GM12864 (cell line): ENCODE measurements at regions not wholly inside any gene's neighbourhood (a gene's known extent, or its start where the extent isn't known, plus 50 kb on each side); places are given as distances from the start of the nearest gene placed in this dataset.

ENCODE experiments used
- DNase-seq: peaks from one replicate; pipeline ENCODE4 v3.0.0-alpha.2; 2011; ENCODE audit warnings: low read depth
- H3K4me3 ChIP-seq: 2 replicates; pipeline ENCODE4 v1.5.1; 2011; ENCODE audit warnings: mild to moderate bottlenecking, low read depth, low read length, control low read depth
- TF ChIP-seq, protein P1 (sequence below): IDR thresholded peaks from 2 replicates; pipeline ENCODE4 v1.5.1; 2011; ENCODE audit warnings: low read depth, mild to moderate bottlenecking, moderate library complexity, low read length, control low read depth, inconsistent platforms; ENCODE audit errors: missing control alignments

DNA sequence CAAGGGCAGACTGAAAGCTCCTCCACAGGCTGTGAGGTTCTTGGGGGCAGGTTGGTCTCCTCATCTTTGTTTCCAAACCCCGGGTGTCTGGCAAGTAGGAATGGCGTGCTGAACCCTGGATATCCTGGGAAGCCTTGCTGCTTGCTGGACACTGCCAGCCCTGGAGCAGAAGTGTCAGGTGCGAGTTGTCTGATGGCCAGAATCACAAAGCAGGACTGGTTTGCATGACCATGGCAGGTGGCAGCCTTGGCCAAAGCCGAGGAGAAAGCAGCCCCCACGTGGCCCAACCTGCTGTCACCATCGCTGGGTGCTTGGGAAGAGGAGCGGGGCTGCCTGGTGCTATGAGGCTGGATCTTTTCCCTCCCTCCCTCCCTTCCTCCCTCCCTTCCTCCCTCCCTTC, 309.5 kb upstream of the HS6ST1 start:
- H3K4me3 ChIP-seq: no peak overlapping the region
- TF ChIP-seq, protein P1, sequence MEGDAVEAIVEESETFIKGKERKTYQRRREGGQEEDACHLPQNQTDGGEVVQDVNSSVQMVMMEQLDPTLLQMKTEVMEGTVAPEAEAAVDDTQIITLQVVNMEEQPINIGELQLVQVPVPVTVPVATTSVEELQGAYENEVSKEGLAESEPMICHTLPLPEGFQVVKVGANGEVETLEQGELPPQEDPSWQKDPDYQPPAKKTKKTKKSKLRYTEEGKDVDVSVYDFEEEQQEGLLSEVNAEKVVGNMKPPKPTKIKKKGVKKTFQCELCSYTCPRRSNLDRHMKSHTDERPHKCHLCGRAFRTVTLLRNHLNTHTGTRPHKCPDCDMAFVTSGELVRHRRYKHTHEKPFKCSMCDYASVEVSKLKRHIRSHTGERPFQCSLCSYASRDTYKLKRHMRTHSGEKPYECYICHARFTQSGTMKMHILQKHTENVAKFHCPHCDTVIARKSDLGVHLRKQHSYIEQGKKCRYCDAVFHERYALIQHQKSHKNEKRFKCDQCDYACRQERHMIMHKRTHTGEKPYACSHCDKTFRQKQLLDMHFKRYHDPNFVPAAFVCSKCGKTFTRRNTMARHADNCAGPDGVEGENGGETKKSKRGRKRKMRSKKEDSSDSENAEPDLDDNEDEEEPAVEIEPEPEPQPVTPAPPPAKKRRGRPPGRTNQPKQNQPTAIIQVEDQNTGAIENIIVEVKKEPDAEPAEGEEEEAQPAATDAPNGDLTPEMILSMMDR: no peak
- no peak for DNase-seq

DNA sequence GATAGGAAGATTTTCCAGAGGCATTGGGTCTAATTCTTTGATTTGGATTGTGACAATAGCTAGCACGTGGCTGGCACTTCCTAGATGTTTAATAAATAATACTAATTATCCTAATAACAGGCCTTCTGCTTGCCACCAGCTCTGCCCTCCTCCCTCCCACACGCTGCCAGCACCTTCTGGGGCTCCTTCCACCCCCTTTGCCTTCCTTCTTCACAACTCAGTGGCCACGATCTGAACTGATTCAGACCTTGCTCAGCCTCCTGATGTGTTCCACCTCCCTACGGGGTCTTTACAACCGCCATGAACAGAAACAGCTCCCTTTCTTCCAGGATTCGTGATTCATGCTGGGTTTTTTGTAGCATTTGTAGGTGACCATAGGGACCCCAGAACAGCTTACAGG, 310.3 kb upstream of the HS6ST1 start:
- DNase-seq: no peak
- TF ChIP-seq, protein P1: no peak
- no peak overlapping the region for H3K4me3 ChIP-seq

DNA sequence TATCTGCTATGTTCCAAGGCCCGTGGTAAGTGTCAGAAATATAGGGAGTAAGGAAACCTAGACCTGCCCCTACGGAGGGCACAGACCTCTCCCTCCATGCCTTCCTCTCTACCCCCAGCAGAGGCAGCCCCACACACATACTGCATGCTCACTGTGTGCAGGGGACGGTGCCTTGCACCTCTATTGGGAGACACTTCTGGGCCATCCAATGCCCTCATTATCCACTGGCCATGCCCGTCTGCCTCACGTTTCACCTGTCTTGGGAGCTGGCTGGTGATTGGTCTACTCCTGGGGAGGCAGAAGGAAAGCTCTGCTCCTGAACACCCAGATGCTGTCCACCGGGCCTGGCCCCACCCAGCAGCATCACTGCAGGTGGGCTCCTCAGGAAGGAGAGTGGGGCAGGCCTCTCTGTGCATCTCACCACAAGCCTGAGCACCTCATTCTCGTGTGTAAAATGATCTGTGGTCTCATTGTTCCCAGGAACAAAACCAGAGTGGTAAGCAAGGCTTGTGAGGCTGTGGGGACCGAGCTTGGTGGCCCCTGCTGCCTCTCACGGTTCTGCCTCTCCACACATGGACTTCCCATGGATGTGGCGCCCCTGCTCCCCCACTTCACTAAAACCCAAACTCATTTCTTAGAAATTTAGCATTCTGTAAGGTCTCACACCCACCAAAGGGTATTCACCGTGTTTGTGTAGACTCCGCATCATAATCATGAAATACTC, 312.5 kb upstream of the HS6ST1 start:
- no peak for DNase-seq
- TF ChIP-seq, protein P1: no peak
- no peak overlapping the region for H3K4me3 ChIP-seq

DNA sequence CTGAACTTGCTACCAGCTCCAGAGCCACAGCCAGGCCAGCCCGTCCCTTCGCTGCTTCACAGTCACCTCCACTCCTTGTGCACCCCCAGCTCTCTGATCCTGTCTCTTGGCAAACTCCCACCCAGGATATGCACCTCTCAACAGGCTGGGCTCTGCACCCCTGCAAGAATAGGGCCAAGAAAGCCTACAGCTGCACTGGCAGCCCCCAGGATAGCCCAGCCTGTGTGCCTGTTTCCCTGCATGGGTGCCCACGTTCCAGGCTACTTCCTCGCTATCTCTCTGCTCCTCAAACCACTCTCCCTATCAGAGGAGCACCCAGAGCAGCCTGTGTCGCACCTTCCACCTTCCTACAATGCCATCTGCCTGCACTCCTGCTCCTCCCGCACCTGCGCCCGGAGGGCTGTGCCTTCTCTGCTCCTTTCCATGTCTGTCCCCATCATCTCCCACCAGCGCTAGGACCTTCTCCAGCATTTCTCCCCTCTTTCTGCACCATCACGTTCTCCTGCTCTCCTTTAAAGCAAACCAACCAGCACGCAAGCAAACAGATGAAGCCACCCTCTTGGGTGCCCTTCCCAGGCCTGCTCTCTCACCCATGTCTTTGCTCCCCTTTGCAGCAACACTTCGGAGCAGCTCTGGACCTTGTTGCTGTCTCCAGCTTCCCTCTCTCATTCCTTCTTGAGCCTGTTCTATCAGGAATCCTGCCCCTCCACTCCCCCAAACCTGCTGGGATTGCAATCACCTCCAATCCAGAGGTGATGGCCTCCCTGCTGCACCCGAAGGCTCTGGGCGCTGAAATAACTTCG, 313.2 kb upstream of the HS6ST1 start:
- no peak for DNase-seq

DNA sequence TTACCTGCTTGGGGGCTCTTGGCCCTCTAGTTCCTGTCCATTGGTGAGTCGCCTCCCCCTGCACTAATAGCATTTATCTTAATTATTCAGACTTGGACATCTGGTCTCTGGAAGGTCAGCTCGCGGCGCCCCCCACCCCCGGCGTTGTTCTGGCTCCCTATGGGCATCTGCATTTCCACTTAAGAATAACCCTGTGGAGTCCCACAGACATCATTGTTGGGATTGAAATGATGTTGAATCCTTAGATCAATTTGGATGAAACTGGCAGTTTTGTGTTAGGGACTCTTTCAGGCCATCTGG, 313.8 kb upstream of the HS6ST1 start:
- TF ChIP-seq, protein P1: no peak
- no peak for DNase-seq
- H3K4me3 ChIP-seq: no peak overlapping the region

More for the DNA sequence above, 313.2 kb upstream of the HS6ST1 start:
- H3K4me3 ChIP-seq: no peak overlapping the region
- TF ChIP-seq, protein P1: no peak

DNA sequence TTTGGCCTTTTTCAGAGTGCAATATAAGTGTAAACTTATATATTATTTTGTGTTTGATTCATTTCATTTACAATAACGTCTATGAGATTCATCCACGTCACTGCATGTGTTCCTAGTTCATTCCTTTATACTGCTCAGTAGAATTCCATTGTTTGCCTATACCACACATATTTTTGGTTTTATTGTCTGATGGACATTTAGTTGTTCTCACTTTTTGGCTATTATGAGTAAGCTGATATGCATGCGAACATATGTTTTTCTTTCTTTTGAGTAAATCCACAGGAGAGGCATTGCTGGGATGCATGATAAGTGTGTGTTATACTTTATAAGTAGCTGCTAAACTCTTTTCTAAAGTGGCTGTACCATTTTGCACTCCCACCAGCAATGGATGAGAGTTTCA, 314.8 kb upstream of the HS6ST1 start:
- TF ChIP-seq, protein P1: no peak
- DNase-seq: no peak
- no peak overlapping the region for H3K4me3 ChIP-seq
